ENCODE measurements at regions not wholly inside any gene's neighbourhood (a gene's known extent, or its start where the extent isn't known, plus 50 kb on each side); places are given as distances from the start of the nearest gene placed in this dataset.
"Not testable (repeated sequence)": the region's sequence is repeated elsewhere in the genome, so short reads cannot be mapped to it uniquely, and the experiment has no call there.

- no peak for DNase-seq (ENCODE audit: low read depth)
- H3K4me3 ChIP-seq (ENCODE audit: low read depth, low read length), result no peak overlapping the region
- no peak for FAIRE-seq
- H3K36me3 ChIP-seq (ENCODE audit: control insufficient read depth, insufficient read depth, low read length), result no peaks in the 10 kb centered on the region
- TF ChIP-seq CTCF (IDR thresholded peaks at IDR 0.05; ENCODE audit: insufficient read depth, low read length, severe bottlenecking), result no peak
- no peaks in the 10 kb centered on the region for H3K27me3 ChIP-seq (ENCODE audit: control insufficient read depth, insufficient read depth, low read length)
Observed at GRCh38 chr5:164145458-164145857, 640.0 kb downstream of the MAT2B start.

GRCh38 chr5:164146223-164146622 lies 640.8 kb downstream of the MAT2B start:
- no peak for DNase-seq (ENCODE audit: low read depth)
- H3K36me3 ChIP-seq (ENCODE audit: control insufficient read depth, insufficient read depth, low read length), result no peaks in the 10 kb centered on the region
- no peak for TF ChIP-seq CTCF (IDR thresholded peaks at IDR 0.05; ENCODE audit: insufficient read depth, low read length, severe bottlenecking)
- no peaks in the 10 kb centered on the region for H3K27me3 ChIP-seq (ENCODE audit: control insufficient read depth, insufficient read depth, low read length)
- no peak for FAIRE-seq
- no peak overlapping the region for H3K4me3 ChIP-seq (ENCODE audit: low read depth, low read length)

DNA sequence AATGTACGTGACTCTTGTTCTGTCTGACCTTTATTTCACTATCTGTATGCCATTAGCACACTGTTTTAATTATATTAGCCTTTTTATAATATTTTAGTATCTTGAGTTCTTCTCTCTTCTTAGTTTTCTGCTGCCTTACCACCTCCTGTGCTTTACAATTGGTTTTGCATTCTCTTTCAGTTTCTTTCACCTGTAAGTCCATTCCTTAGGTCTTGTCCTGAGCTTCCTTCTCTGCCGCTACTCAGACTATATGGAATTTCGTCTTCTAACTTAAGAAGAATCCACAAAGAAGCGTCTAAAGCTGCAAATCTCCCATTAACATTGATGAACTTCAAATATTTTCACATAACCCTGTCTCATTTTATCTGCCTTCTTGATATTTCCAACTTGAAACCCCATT lies 642.9 kb downstream of the MAT2B start:
- FAIRE-seq (no peak), DNase-seq (ENCODE audit: low read depth) (no peak)
- H3K27me3 ChIP-seq (ENCODE audit: control insufficient read depth, insufficient read depth, low read length), result no peaks in the 10 kb centered on the region
- no peaks in the 10 kb centered on the region for H3K36me3 ChIP-seq (ENCODE audit: control insufficient read depth, insufficient read depth, low read length)
- H3K4me3 ChIP-seq (ENCODE audit: low read depth, low read length), result no peak overlapping the region
- no peak for TF ChIP-seq CTCF (IDR thresholded peaks at IDR 0.05; ENCODE audit: insufficient read depth, low read length, severe bottlenecking)

DNA sequence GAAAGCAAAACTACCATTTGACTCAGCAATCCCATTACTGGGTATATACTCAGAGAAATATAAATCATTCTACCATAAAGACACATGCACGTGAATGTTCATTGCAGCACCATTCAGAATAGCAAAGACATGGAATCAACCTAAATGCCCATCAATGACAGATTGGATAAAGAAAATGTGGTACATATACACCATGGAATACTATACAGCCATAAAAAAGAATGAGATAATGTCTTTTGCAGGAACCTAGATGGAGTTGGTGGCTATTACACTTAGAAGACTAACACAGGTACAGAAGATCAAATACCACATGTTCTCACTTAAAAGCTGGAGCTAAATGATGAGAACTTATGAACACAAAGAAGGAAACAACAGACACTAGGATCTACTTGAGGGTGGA lies 647.1 kb downstream of the MAT2B start:
- not testable (repeated sequence) for FAIRE-seq; H3K4me3 ChIP-seq (ENCODE audit: low read depth, low read length); H3K36me3 ChIP-seq (ENCODE audit: control insufficient read depth, insufficient read depth, low read length)

GRCh38 chr5:164153469-164154172 lies 648.2 kb downstream of the MAT2B start:
- H3K4me3 ChIP-seq (ENCODE audit: low read depth, low read length), result no peak overlapping the region
- no peak for TF ChIP-seq CTCF (IDR thresholded peaks at IDR 0.05; ENCODE audit: insufficient read depth, low read length, severe bottlenecking)
- H3K27me3 ChIP-seq (ENCODE audit: control insufficient read depth, insufficient read depth, low read length), result no peaks in the 10 kb centered on the region
- no peaks in the 10 kb centered on the region for H3K36me3 ChIP-seq (ENCODE audit: control insufficient read depth, insufficient read depth, low read length)
- FAIRE-seq (no peak), DNase-seq (ENCODE audit: low read depth) (no peak)

More for the DNA sequence above, 647.1 kb downstream of the MAT2B start:
- DNase-seq (ENCODE audit: low read depth); H3K27me3 ChIP-seq (ENCODE audit: control insufficient read depth, insufficient read depth, low read length): not testable (repeated sequence)

DNA sequence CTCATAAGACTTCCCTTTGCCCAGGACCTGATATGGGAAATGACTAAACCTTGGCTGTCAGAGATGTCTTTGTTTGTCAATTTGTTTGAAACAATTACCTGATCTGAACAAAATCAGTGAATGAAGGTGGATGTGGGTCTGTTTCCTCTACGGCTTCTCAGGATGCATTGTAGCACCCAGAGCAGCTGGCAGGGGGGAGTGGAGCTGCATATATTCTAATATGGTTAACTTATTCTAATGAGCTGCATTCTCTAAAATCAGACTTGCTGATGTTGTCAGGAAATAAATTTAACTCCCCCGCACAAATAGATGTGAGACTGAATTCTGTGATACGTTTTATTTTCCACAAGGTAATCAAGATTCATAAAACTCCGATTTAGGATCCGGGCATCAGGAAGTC lies 665.4 kb downstream of the MAT2B start:
- no peak for FAIRE-seq

More for the DNA sequence above, 665.4 kb downstream of the MAT2B start:
- DNase-seq (ENCODE audit: low read depth), result no peak
- no peak overlapping the region for H3K4me3 ChIP-seq (ENCODE audit: low read depth, low read length)
- no peaks in the 10 kb centered on the region for H3K36me3 ChIP-seq (ENCODE audit: control insufficient read depth, insufficient read depth, low read length)
- no peaks in the 10 kb centered on the region for H3K27me3 ChIP-seq (ENCODE audit: control insufficient read depth, insufficient read depth, low read length)
- no peak for TF ChIP-seq CTCF (IDR thresholded peaks at IDR 0.05; ENCODE audit: insufficient read depth, low read length, severe bottlenecking)

Measured in bronchial epithelial cell (primary cell).